ENCODE measurements at regions not wholly inside any gene's neighbourhood (a gene's known extent, or its start where the extent isn't known, plus 50 kb on each side); places are given as distances from the start of the nearest gene placed in this dataset.

- FAIRE-seq, result no peak
- H3K4me3 ChIP-seq (replicated peaks in 1 of 3; ENCODE audit: insufficient read depth in 1 of 3, low read depth in 1 of 3, low read length in 3 of 3), result no peak overlapping the region
- DNase-seq (ENCODE audit: low read depth, low spot score), result no peak
- TF ChIP-seq POLR2A (IDR thresholded peaks at IDR 0.05; ENCODE audit: low read depth, low read length), result no peak
- no peak for TF ChIP-seq EZH2 (IDR thresholded peaks at IDR 0.05; ENCODE audit: borderline replicate concordance, low read depth, low read length, severe bottlenecking)
- TF ChIP-seq POLR2AphosphoS5 (IDR thresholded peaks at IDR 0.05; ENCODE audit: insufficient read depth, low read depth, low read length), result no peak
- TF ChIP-seq MYC (IDR thresholded peaks at IDR 0.05; ENCODE audit: low read depth, low read length), result no peak
- TF ChIP-seq GATA2 (IDR thresholded peaks at IDR 0.05; ENCODE audit: insufficient read depth, insufficient read length, low read depth, low read length), result no peak
- TF ChIP-seq MAX (IDR thresholded peaks at IDR 0.05; ENCODE audit: insufficient read depth, insufficient read length), result no peak
- TF ChIP-seq JUN (IDR thresholded peaks at IDR 0.05; ENCODE audit: borderline replicate concordance, insufficient read depth, insufficient read length, low read depth), result no peak
- no peaks in the 10 kb centered on the region for H3K9me3 ChIP-seq (replicated peaks; ENCODE audit: control insufficient read depth, insufficient read depth, low read length)
- H3K36me3 ChIP-seq (ENCODE audit: control insufficient read depth in 2 of 2, extremely low read depth in 1 of 2, insufficient read depth in 2 of 2, low read length in 2 of 2), result no peaks in the 10 kb centered on the region
- H3K27me3 ChIP-seq (ENCODE audit: control insufficient read depth in 2 of 2, insufficient read depth in 2 of 2, low read length in 2 of 2), result no peaks in the 10 kb centered on the region
- no peaks in the 10 kb centered on the region for H3K4me1 ChIP-seq (ENCODE audit: control insufficient read depth, extremely low read depth, insufficient read depth, low read length)
- no peak overlapping the region for H2AFZ ChIP-seq (ENCODE audit: low read depth, low read length)
- no peaks in the 10 kb centered on the region for H4K20me1 ChIP-seq (replicated peaks; ENCODE audit: control insufficient read depth, extremely low read depth, insufficient read depth, low read length)
- no peak overlapping the region for H3K4me2 ChIP-seq (ENCODE audit: insufficient read depth, low read length)
- dilution Hi-C loops (cut with MboI; ENCODE audit: extremely low pct_ligation_motif_present, low sequenced_read_pairs) (no loop called here), intact Hi-C loops (cut with micrococcal nuclease) (no loop called here)
- CTCF ChIA-PET, result interaction anchor here (1.4 to 8.6 kb wide), 2 partner anchors 12 to 26 kb away, joined by 3 to 50 read pairs; no protein-coding TSS in a partner anchor
- H3K79me2 ChIP-seq (ENCODE audit: control insufficient read depth, insufficient read depth, low read length), result no peaks in the 10 kb centered on the region
- POLR2A ChIA-PET, result no interaction called here
- no peak overlapping the region for H3K9ac ChIP-seq (replicated peaks; ENCODE audit: extremely low read depth, insufficient read depth, low read length)
- H3K27ac ChIP-seq (ENCODE audit: insufficient read depth, low read depth, low read length), result no peak overlapping the region
- H3K9me1 ChIP-seq (replicated peaks; ENCODE audit: control insufficient read depth, extremely low read depth, insufficient read depth, low read length), result no peaks in the 10 kb centered on the region
- BruUV-seq (replicated peaks), result no TSS peak
Measured at GRCh38 chr13:23947893-23948292, 50.6 kb upstream of the C1QTNF9B start.

GRCh38 chr13:23949200-23949599 lies 51.9 kb upstream of the C1QTNF9B start:
- TF ChIP-seq MYC (IDR thresholded peaks at IDR 0.05; ENCODE audit: low read depth, low read length), result no peak
- no peak for TF ChIP-seq JUN (IDR thresholded peaks at IDR 0.05; ENCODE audit: borderline replicate concordance, insufficient read depth, insufficient read length, low read depth)
- TF ChIP-seq POLR2AphosphoS5 (IDR thresholded peaks at IDR 0.05; ENCODE audit: insufficient read depth, low read depth, low read length), result no peak
- TF ChIP-seq GATA2 (IDR thresholded peaks at IDR 0.05; ENCODE audit: insufficient read depth, insufficient read length, low read depth, low read length), result no peak
- TF ChIP-seq FOS (IDR thresholded peaks at IDR 0.05; ENCODE audit: borderline replicate concordance, insufficient read depth, low read length), result no peak
- TF ChIP-seq CTCF (IDR thresholded peaks at IDR 0.05; ENCODE audit: extremely low read depth in 1 of 2, insufficient read depth in 1 of 2, low read depth in 1 of 2, low read length in 2 of 2), result no peak
- TF ChIP-seq EZH2 (IDR thresholded peaks at IDR 0.05; ENCODE audit: borderline replicate concordance, low read depth, low read length, severe bottlenecking), result no peak
- TF ChIP-seq POLR2A (IDR thresholded peaks at IDR 0.05; ENCODE audit: low read depth, low read length), result no peak
- no peak for TF ChIP-seq MAX (IDR thresholded peaks at IDR 0.05; ENCODE audit: insufficient read depth, insufficient read length)
- CTCF ChIA-PET, result interaction anchor here (1.0 to 8.6 kb wide), 2 partner anchors 9 to 11 kb away, joined by 3 to 50 read pairs; no protein-coding TSS in a partner anchor

More at GRCh38 chr13:23949200-23949599, 51.9 kb upstream of the C1QTNF9B start:
- POLR2A ChIA-PET, result no interaction called here
- intact Hi-C loops (cut with micrococcal nuclease) (no loop called here), dilution Hi-C loops (cut with MboI; ENCODE audit: extremely low pct_ligation_motif_present, low sequenced_read_pairs) (no loop called here)
- H3K9ac ChIP-seq (replicated peaks; ENCODE audit: extremely low read depth, insufficient read depth, low read length), result no peak overlapping the region
- DNase-seq (ENCODE audit: low read depth, low spot score), result no peak
- BruUV-seq (replicated peaks), result no TSS peak
- H3K4me1 ChIP-seq (ENCODE audit: control insufficient read depth, extremely low read depth, insufficient read depth, low read length), result no peaks in the 10 kb centered on the region
- H3K4me2 ChIP-seq (ENCODE audit: insufficient read depth, low read length), result no peak overlapping the region
- no peak overlapping the region for H3K27ac ChIP-seq (ENCODE audit: insufficient read depth, low read depth, low read length)
- FAIRE-seq, result no peak
- H3K4me3 ChIP-seq (replicated peaks in 1 of 3; ENCODE audit: insufficient read depth in 1 of 3, low read depth in 1 of 3, low read length in 3 of 3), result no peak overlapping the region
- no peaks in the 10 kb centered on the region for H3K79me2 ChIP-seq (ENCODE audit: control insufficient read depth, insufficient read depth, low read length)
- no peaks in the 10 kb centered on the region for H3K9me1 ChIP-seq (replicated peaks; ENCODE audit: control insufficient read depth, extremely low read depth, insufficient read depth, low read length)
- no peak overlapping the region for H2AFZ ChIP-seq (ENCODE audit: low read depth, low read length)
- H3K27me3 ChIP-seq (ENCODE audit: control insufficient read depth in 2 of 2, insufficient read depth in 2 of 2, low read length in 2 of 2), result no peaks in the 10 kb centered on the region
- no peaks in the 10 kb centered on the region for H3K36me3 ChIP-seq (ENCODE audit: control insufficient read depth in 2 of 2, extremely low read depth in 1 of 2, insufficient read depth in 2 of 2, low read length in 2 of 2)
- H4K20me1 ChIP-seq (replicated peaks; ENCODE audit: control insufficient read depth, extremely low read depth, insufficient read depth, low read length), result no peaks in the 10 kb centered on the region
- no peaks in the 10 kb centered on the region for H3K9me3 ChIP-seq (replicated peaks; ENCODE audit: control insufficient read depth, insufficient read depth, low read length)

All from endothelial cell of umbilical vein (primary cell).